HG02885 (cell line): ENCODE measurements at regions not wholly inside any gene's neighbourhood (a gene's known extent, or its start where the extent isn't known, plus 50 kb on each side); places are given as distances from the start of the nearest gene placed in this dataset.
A peak's percentile ranks its signal among the peaks of the same experiment; 100 is the strongest.
"Not testable (repeated sequence)": the region's sequence is repeated elsewhere in the genome, so short reads cannot be mapped to it uniquely, and the experiment has no call there.

Experiments used
- ATAC-seq: cut with Tn5 transposase; IDR thresholded peaks from one replicate; pipeline ENCODE4 v1.9.1; 2021; ENCODE audit warnings: mild to moderate bottlenecking; ENCODE audit not compliant: unreplicated experiment, poor library complexity

- ATAC-seq = peak; percentile 94
Observed at GRCh38 chr4:177225605-177226004, 84.1 kb upstream of the NEIL3 start.

- no peak for ATAC-seq
Observed at GRCh38 chr4:177227636-177228035, 82.0 kb upstream of the NEIL3 start.

- ATAC-seq = no peak
Observed at GRCh38 chr4:177228599-177228998, 81.1 kb upstream of the NEIL3 start.

- ATAC-seq = no peak
Observed at GRCh38 chr4:177229331-177229730, 80.3 kb upstream of the NEIL3 start.

- no peak for ATAC-seq
Observed at GRCh38 chr4:177232473-177232872, 77.2 kb upstream of the NEIL3 start.

- ATAC-seq = no peak
Observed at GRCh38 chr4:177235026-177235425, 74.6 kb upstream of the NEIL3 start.

- ATAC-seq = no peak
Observed at GRCh38 chr4:177236886-177237285, 72.8 kb upstream of the NEIL3 start.

GRCh38 chr4:177237291-177237690 is 72.4 kb upstream of the NEIL3 start:
- ATAC-seq = no peak

- no peak for ATAC-seq
Observed at GRCh38 chr4:177239477-177239876, 70.2 kb upstream of the NEIL3 start.

- no peak for ATAC-seq
Observed at GRCh38 chr4:177239878-177240277, 69.8 kb upstream of the NEIL3 start.

- no peak for ATAC-seq
Observed at GRCh38 chr4:177242651-177243286, 66.9 kb upstream of the NEIL3 start.

- ATAC-seq = no peak
Observed at GRCh38 chr4:177246641-177247584, 62.8 kb upstream of the NEIL3 start.

GRCh38 chr4:177250056-177250696 is 59.5 kb upstream of the NEIL3 start:
- ATAC-seq = peak; percentile 98

- peak; percentile 30 for ATAC-seq
Observed at GRCh38 chr4:177251237-177251636, 58.4 kb upstream of the NEIL3 start.

GRCh38 chr4:177255359-177255758 is 54.3 kb upstream of the NEIL3 start:
- no peak for ATAC-seq

GRCh38 chr4:177256950-177257349 is 52.7 kb upstream of the NEIL3 start:
- ATAC-seq = no peak

GRCh38 chr4:177259466-177259865 is 50.2 kb upstream of the NEIL3 start:
- not testable (repeated sequence) for ATAC-seq
